SU-DHL-6 (cell line): ENCODE measurements at regions not wholly inside any gene's neighbourhood (a gene's known extent, or its start where the extent isn't known, plus 50 kb on each side); places are given as distances from the start of the nearest gene placed in this dataset.

ENCODE experiments used
- H2AFZ ChIP-seq: fragments of 200-600 bp; sonication (generic); 2 replicates; pipeline ENCODE4 v1.6.1; 2014; ENCODE audit warnings: low read depth, mild to moderate bottlenecking, moderate library complexity, mixed read lengths, antibody characterized with exemption, low read length; ENCODE audit not compliant: severe bottlenecking
- H3F3A ChIP-seq: fragments of 200-600 bp; shearing (Covaris generic); 2 replicates; pipeline ENCODE4 v1.6.0; 2016; ENCODE audit warnings: antibody characterized with exemption, mild to moderate bottlenecking; ENCODE audit not compliant: insufficient read depth
- H3K27ac ChIP-seq: fragments of 200-600 bp; sonication (generic); 2 replicates; pipeline ENCODE4 v1.5.1; 2016; ENCODE audit warnings: low read depth, mild to moderate bottlenecking, low read length, moderate library complexity, mixed read lengths
- H3K27me3 ChIP-seq: fragments of 200-600 bp; sonication (generic), shearing (Covaris generic); 2 replicates; pipeline ENCODE4 v1.6.0; 2014; ENCODE audit warnings: mild to moderate bottlenecking, low read length
- H3K36me3 ChIP-seq: fragments of 200-600 bp; sonication (generic); 2 replicates; pipeline ENCODE4 v1.6.1; 2014; ENCODE audit warnings: mild to moderate bottlenecking, low read length, mixed read lengths
- H3K4me2 ChIP-seq: fragments of 300-600, 200-600 bp; shearing (Covaris generic), sonication (generic); 2 replicates; pipeline ENCODE4 v1.6.0; 2014; ENCODE audit warnings: low read length, low read depth, mild to moderate bottlenecking; ENCODE audit not compliant: poor library complexity, severe bottlenecking
- H3K4me3 ChIP-seq: fragments of 200-600 bp; sonication (generic); 2 replicates; pipeline ENCODE4 v1.5.1; 2014; ENCODE audit warnings: antibody characterized with exemption, low read length, mild to moderate bottlenecking, mixed read lengths; ENCODE audit not compliant: insufficient read depth, poor library complexity, severe bottlenecking
- H3K79me2 ChIP-seq: fragments of 200-600 bp; sonication (generic); 2 replicates; pipeline ENCODE4 v1.6.1; 2014; ENCODE audit warnings: mild to moderate bottlenecking, low read length, moderate library complexity; ENCODE audit not compliant: insufficient read depth
- H3K9ac ChIP-seq: fragments of 200-600 bp; sonication (generic); 2 replicates; pipeline ENCODE4 v1.7.0; 2014; ENCODE audit warnings: mild to moderate bottlenecking, low read length
- H3K9me2 ChIP-seq: fragments of 200-600 bp; sonication (generic); replicated peaks from 2 replicates; pipeline ENCODE4 v1.6.1; 2014; ENCODE audit warnings: low read length; ENCODE audit not compliant: insufficient read depth
- H3K9me3 ChIP-seq: fragments of 200-600 bp; sonication (generic); 2 replicates; pipeline ENCODE4 v1.6.1; 2014; ENCODE audit warnings: low read length, mixed read lengths; ENCODE audit not compliant: insufficient read depth
- H4K20me1 ChIP-seq: fragments of 200-600 bp; sonication (generic); 2 replicates; pipeline ENCODE4 v1.6.1; 2014; ENCODE audit warnings: low read depth, mild to moderate bottlenecking, antibody characterized with exemption, low read length, moderate library complexity, mixed read lengths
- CTCF ChIP-seq: fragments of 200-600 bp; sonication (generic); IDR thresholded peaks from one replicate; pipeline ENCODE4 v1.5.1; 2017; ENCODE audit warnings: antibody characterized with exemption, mild to moderate bottlenecking, low read length, moderate library complexity; ENCODE audit not compliant: insufficient read depth, poor library complexity, severe bottlenecking
- EZH2phosphoT487 ChIP-seq: fragments of 200-600 bp; sonication (generic), shearing (Covaris generic); conservative IDR thresholded peaks from 2 replicates; pipeline ENCODE4 v1.6.1; 2018; ENCODE audit warnings: mild to moderate bottlenecking, antibody characterized with exemption, low read length, moderate library complexity, mixed read lengths

GRCh38 chr21:16280686-16281091 is 550.9 kb downstream of the USP25 start:
- Histone ChIP-seq H3K9me3 (no peaks in the 10 kb centered on the region), H3K9me2 (no peaks in the 10 kb centered on the region), H3K79me2 (no peaks in the 10 kb centered on the region), H3K36me3 (no peaks in the 10 kb centered on the region), H2AFZ (no peak overlapping the region), H3K4me3 (no peak overlapping the region), H4K20me1 (no peaks in the 10 kb centered on the region), H3K27ac (no peak overlapping the region), H3F3A (no peaks in the 10 kb centered on the region), H3K9ac (no peak overlapping the region), H3K4me2 (no peak overlapping the region), H3K27me3 (no peaks in the 10 kb centered on the region)
- TF ChIP-seq CTCF: no peak
- TF ChIP-seq EZH2phosphoT487: no peak

GRCh38 chr21:16283516-16283915 is 553.7 kb downstream of the USP25 start:
- Histone ChIP-seq H3K4me3 (no peak overlapping the region), H4K20me1 (no peaks in the 10 kb centered on the region), H3K9me2 (no peaks in the 10 kb centered on the region), H3K9ac (no peak overlapping the region), H3F3A (no peaks in the 10 kb centered on the region), H3K27me3 (no peaks in the 10 kb centered on the region), H3K36me3 (no peaks in the 10 kb centered on the region), H3K4me2 (no peak overlapping the region), H3K79me2 (no peaks in the 10 kb centered on the region), H2AFZ (no peak overlapping the region), H3K27ac (no peak overlapping the region), H3K9me3 (no peaks in the 10 kb centered on the region)
- no peak for TF ChIP-seq EZH2phosphoT487
- no peak for TF ChIP-seq CTCF

GRCh38 chr21:16285605-16286126 is 555.9 kb downstream of the USP25 start:
- no peak overlapping the region for H3K4me2 ChIP-seq
- no peaks in the 10 kb centered on the region for H3K9me3 ChIP-seq
- H2AFZ ChIP-seq: no peak overlapping the region
- no peaks in the 10 kb centered on the region for H3K36me3 ChIP-seq
- no peaks in the 10 kb centered on the region for H4K20me1 ChIP-seq
- H3K9ac ChIP-seq: no peak overlapping the region
- H3K4me3 ChIP-seq: no peak overlapping the region
- TF ChIP-seq EZH2phosphoT487 (no peak), CTCF (no peak)
- H3K27ac ChIP-seq: no peak overlapping the region
- H3K27me3 ChIP-seq: no peaks in the 10 kb centered on the region
- no peaks in the 10 kb centered on the region for H3K79me2 ChIP-seq
- H3F3A ChIP-seq: no peaks in the 10 kb centered on the region
- no peaks in the 10 kb centered on the region for H3K9me2 ChIP-seq
